ENCODE measurements at regions not wholly inside any gene's neighbourhood (a gene's known extent, or its start where the extent isn't known, plus 50 kb on each side); places are given as distances from the start of the nearest gene placed in this dataset.

DNA sequence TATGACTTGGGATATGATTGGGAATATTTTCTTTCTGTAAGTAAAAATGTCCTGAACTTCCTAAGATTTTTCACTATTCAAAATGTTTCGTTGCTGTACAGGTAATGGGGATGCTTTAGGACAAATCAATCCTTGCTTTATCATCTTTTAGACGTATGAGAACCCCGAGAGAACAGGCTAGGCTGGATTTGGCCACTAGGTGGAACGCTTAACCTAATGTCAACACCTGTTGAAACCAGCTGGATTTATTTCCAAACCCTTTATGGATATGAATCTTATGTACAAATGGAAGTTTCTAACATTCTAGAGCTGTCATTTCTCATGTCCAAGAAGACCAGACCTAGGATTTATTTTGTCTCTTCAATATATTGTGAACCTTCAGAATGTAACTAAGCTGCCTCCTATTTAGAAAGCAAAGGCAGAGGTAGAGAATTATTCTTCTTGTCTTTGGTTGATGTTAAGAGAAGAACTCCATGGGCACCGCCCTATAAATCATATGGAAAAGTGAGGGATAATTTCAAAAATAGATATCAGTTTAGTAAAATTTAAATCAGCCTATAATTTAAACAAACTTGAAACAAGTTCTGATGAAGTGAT lies 96.7 kb downstream of the PMAIP1 start:
- ChIA-PET POLR2A (no interaction called here), CTCF (ENCODE audit: low intra/inter-chr PET ratio, low total read pairs) (interaction anchor here (1.1 kb wide), 1 partner anchor 553 kb away, joined by 7 read pairs; no protein-coding TSS in a partner anchor)
- no peaks in the 10 kb centered on the region for H3K4me1 ChIP-seq (ENCODE audit: insufficient read depth, low read length)
- intact Hi-C loops (cut with micrococcal nuclease; ENCODE audit: unreplicated experiment) (loop anchor here (1.0 kb wide), 1 partner anchor 553 kb away; no protein-coding TSS in a partner anchor), in situ Hi-C loops (cut with HindIII; ENCODE audit: extremely low pct_ligation_motif_present, low pct_unique_long_range_greater_than_20kb) (no loop called here)
- peak; percentile 44 for TF ChIP-seq STAG1 (CRISPR knock-in tag; IDR thresholded peaks at IDR 0.05)
- no peak for TF ChIP-seq FOXA1 (IDR thresholded peaks at IDR 0.05)
- TF ChIP-seq FOXA1 (CRISPR knock-in tag; IDR thresholded peaks at IDR 0.05), result peak; percentile 71
- TF ChIP-seq AGO2 (optimal IDR thresholded peaks at IDR 0.05; ENCODE audit: low read depth, low read length), result no peak
- no peak for TF ChIP-seq RFXANK (CRISPR knock-in tag; IDR thresholded peaks at IDR 0.05)
- TF ChIP-seq ZNF570 (CRISPR knock-in tag; IDR thresholded peaks at IDR 0.05; ENCODE audit: borderline replicate concordance), result no peak
- TF ChIP-seq PCBP2 (optimal IDR thresholded peaks at IDR 0.05; ENCODE audit: low read depth, low read length, poor library complexity, severe bottlenecking), result no peak
- TF ChIP-seq POLR2G (IDR thresholded peaks at IDR 0.05; ENCODE audit: low read depth, low read length), result no peak
- no peak for TF ChIP-seq ZSCAN20 (CRISPR knock-in tag; IDR thresholded peaks at IDR 0.05; ENCODE audit: borderline replicate concordance)
- TF ChIP-seq, protein P1, sequence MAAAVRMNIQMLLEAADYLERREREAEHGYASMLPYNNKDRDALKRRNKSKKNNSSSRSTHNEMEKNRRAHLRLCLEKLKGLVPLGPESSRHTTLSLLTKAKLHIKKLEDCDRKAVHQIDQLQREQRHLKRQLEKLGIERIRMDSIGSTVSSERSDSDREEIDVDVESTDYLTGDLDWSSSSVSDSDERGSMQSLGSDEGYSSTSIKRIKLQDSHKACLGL (CRISPR knock-in tag; IDR thresholded peaks at IDR 0.05), result no peak
- peak; percentile 38; the same call in 1 of the 2 replicates for TF ChIP-seq FOXA3 (CRISPR knock-in tag; IDR thresholded peaks at IDR 0.05)
- TF ChIP-seq NR1H2 (CRISPR knock-in tag; IDR thresholded peaks at IDR 0.05; ENCODE audit: borderline replicate concordance, low read depth), result no peak
- TF ChIP-seq, protein P2, sequence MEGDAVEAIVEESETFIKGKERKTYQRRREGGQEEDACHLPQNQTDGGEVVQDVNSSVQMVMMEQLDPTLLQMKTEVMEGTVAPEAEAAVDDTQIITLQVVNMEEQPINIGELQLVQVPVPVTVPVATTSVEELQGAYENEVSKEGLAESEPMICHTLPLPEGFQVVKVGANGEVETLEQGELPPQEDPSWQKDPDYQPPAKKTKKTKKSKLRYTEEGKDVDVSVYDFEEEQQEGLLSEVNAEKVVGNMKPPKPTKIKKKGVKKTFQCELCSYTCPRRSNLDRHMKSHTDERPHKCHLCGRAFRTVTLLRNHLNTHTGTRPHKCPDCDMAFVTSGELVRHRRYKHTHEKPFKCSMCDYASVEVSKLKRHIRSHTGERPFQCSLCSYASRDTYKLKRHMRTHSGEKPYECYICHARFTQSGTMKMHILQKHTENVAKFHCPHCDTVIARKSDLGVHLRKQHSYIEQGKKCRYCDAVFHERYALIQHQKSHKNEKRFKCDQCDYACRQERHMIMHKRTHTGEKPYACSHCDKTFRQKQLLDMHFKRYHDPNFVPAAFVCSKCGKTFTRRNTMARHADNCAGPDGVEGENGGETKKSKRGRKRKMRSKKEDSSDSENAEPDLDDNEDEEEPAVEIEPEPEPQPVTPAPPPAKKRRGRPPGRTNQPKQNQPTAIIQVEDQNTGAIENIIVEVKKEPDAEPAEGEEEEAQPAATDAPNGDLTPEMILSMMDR (CRISPR knock-in tag; IDR thresholded peaks at IDR 0.05), result peak; percentile 52
- no peak for TF ChIP-seq MXD4 (CRISPR knock-in tag; IDR thresholded peaks at IDR 0.05)
- no peaks in the 10 kb centered on the region for H3K36me3 ChIP-seq (replicated peaks in 1 of 2; ENCODE audit: control insufficient read depth in 1 of 2, insufficient read depth in 2 of 2, low read length in 2 of 2)
- no peak overlapping the region for H3K4me2 ChIP-seq (ENCODE audit: low read depth, low read length)
- H3K4me3 ChIP-seq (replicated peaks in 1 of 3; ENCODE audit: insufficient read depth in 1 of 3, low read depth in 2 of 3, low read length in 3 of 3), result no peak overlapping the region
- 4% methylated on average over 5 of the region's 5 CpGs for WGBS (ENCODE audit: low lambda C conversion rate)
- H3K27me3 ChIP-seq (ENCODE audit: control insufficient read depth in 1 of 2, insufficient read depth in 2 of 2, low read length in 2 of 2), result no peaks in the 10 kb centered on the region
- no peaks in the 10 kb centered on the region for H4K20me1 ChIP-seq (ENCODE audit: insufficient read depth, low read length)
- H2AFZ ChIP-seq (ENCODE audit: low read length), result no peak overlapping the region
- ATAC-seq (peak; percentile 67), DNase-seq (ENCODE audit: low spot score) (peak; percentile 15), FAIRE-seq (peak; percentile 37)
- BruUV-seq (replicated peaks), result no TSS peak
- no peaks in the 10 kb centered on the region for H3K9me3 ChIP-seq (ENCODE audit: low read length)
- H3K27ac ChIP-seq (ENCODE audit: extremely low read length, insufficient read depth, low read length), result no peak overlapping the region
- H3K79me2 ChIP-seq (ENCODE audit: insufficient read depth, low read length), result no peaks in the 10 kb centered on the region
- no peak overlapping the region for H3K9ac ChIP-seq (ENCODE audit: insufficient read depth, low read depth, low read length)
